Liver (tissue), 8 donors: ENCODE measurements at regions not wholly inside any gene's neighbourhood (a gene's known extent, or its start where the extent isn't known, plus 50 kb on each side); places are given as distances from the start of the nearest gene placed in this dataset.

Experiments
- DNase-seq: peaks from one replicate; pipeline ENCODE4 v3.0.0-alpha.2; 2017; ENCODE audit warnings: low spot score
- H3K27ac ChIP-seq, 2 donors: one replicate each; pipeline ENCODE4 v1.7.0; 2013; ENCODE audit warnings: inconsistent platforms in 2 of 2, low read length in 2 of 2, control low read depth in 1 of 2, low read depth in 1 of 2, mild to moderate bottlenecking in 1 of 2
- H3K27me3 ChIP-seq, 4 donors: one replicate each; pipeline versions ENCODE4 v1.6.1 to v1.7.0; 2013; ENCODE audit warnings: low read length in 3 of 4, inconsistent platforms in 1 of 4, mild to moderate bottlenecking in 1 of 4, moderate library complexity in 1 of 4; ENCODE audit not compliant: control insufficient read depth in 4 of 4, insufficient read depth in 4 of 4
- H3K36me3 ChIP-seq, 4 donors: one replicate each; pipeline versions ENCODE4 v1.6.1 to v1.7.0; 2013; ENCODE audit warnings: low read length in 3 of 4, mild to moderate bottlenecking in 3 of 4, low read depth in 1 of 4, moderate library complexity in 1 of 4; ENCODE audit not compliant: control insufficient read depth in 4 of 4, insufficient read depth in 3 of 4
- H3K4me1 ChIP-seq, 4 donors: one replicate each; pipeline versions ENCODE4 v1.6.1 to v1.7.0; 2013; ENCODE audit warnings: low read length in 3 of 4, mild to moderate bottlenecking in 3 of 4, moderate library complexity in 1 of 4; ENCODE audit not compliant: control insufficient read depth in 4 of 4, insufficient read depth in 4 of 4
- H3K4me3 ChIP-seq, 3 donors: one replicate each; pipeline versions ENCODE4 v1.6.1 to v1.7.0; 2013; ENCODE audit warnings: low read length in 3 of 3, control low read depth in 1 of 3, low read depth in 1 of 3, mild to moderate bottlenecking in 1 of 3
- H3K9ac ChIP-seq, 2 donors: one replicate each; pipeline ENCODE4 v1.7.0; 2013; ENCODE audit warnings: low read length in 2 of 2, mild to moderate bottlenecking in 2 of 2, moderate library complexity in 2 of 2, control low read depth in 1 of 2, low read depth in 1 of 2
- H3K9me3 ChIP-seq, 4 donors: one replicate each; pipeline versions ENCODE4 v1.6.1 to v1.7.0; 2013; ENCODE audit warnings: low read length in 3 of 4; ENCODE audit not compliant: control insufficient read depth in 4 of 4
- ATF3 ChIP-seq: IDR thresholded peaks from 2 replicates; pipeline ENCODE4 v1.6.1; 2016; ENCODE audit warnings: antibody characterized with exemption
- CTCF ChIP-seq: fragments of 150-350 bp; IDR thresholded peaks from 2 replicates; pipeline ENCODE4 v1.5.1; 2017; ENCODE audit warnings: improper control_type of control experiment, low read depth, low read length; ENCODE audit not compliant: missing input control
- EGR1 ChIP-seq, 2 donors: IDR thresholded peaks; 2 replicates each; pipeline ENCODE4 v1.6.1; 2016 to 2018; ENCODE audit warnings: antibody characterized with exemption in 2 of 2, low read depth in 2 of 2
- FOXA1 ChIP-seq: IDR thresholded peaks from 2 replicates; pipeline ENCODE4 v1.6.1; 2016; ENCODE audit warnings: antibody characterized with exemption
- FOXA2 ChIP-seq: IDR thresholded peaks from 2 replicates; pipeline ENCODE4 v1.6.1; 2016; ENCODE audit warnings: antibody characterized with exemption
- GABPA ChIP-seq, 2 donors: IDR thresholded peaks in 1 of 2; conservative IDR thresholded peaks in 1 of 2; 2 replicates each; pipeline ENCODE4 v1.6.1; 2016; ENCODE audit warnings: antibody characterized with exemption in 2 of 2, mild to moderate bottlenecking in 1 of 2, moderate library complexity in 1 of 2
- HNF4A ChIP-seq, 2 donors: conservative IDR thresholded peaks; 2 replicates each; pipeline ENCODE4 v1.6.1; 2016; ENCODE audit warnings: antibody characterized with exemption in 2 of 2, mild to moderate bottlenecking in 2 of 2
- MAX ChIP-seq: IDR thresholded peaks from 2 replicates; pipeline ENCODE4 v1.6.1; 2016; ENCODE audit warnings: antibody characterized with exemption
- RAD21 ChIP-seq, 2 donors: IDR thresholded peaks; 2 replicates each; pipeline ENCODE4 v1.6.1; 2016; ENCODE audit warnings: antibody characterized with exemption in 2 of 2, mild to moderate bottlenecking in 2 of 2
- REST ChIP-seq: IDR thresholded peaks from 2 replicates; pipeline ENCODE4 v1.6.1; 2016; ENCODE audit warnings: antibody characterized with exemption, mild to moderate bottlenecking
- RXRA ChIP-seq, 2 donors: IDR thresholded peaks; 2 replicates each; pipeline ENCODE4 v1.6.1; 2017 to 2018; ENCODE audit warnings: antibody characterized with exemption in 2 of 2, mild to moderate bottlenecking in 1 of 2
- SP1 ChIP-seq: IDR thresholded peaks from 2 replicates; pipeline ENCODE4 v1.6.1; 2018; ENCODE audit warnings: antibody characterized with exemption, mild to moderate bottlenecking
- TAF1 ChIP-seq: conservative IDR thresholded peaks from 2 replicates; pipeline ENCODE4 v1.6.1; 2016; ENCODE audit warnings: antibody characterized with exemption, mild to moderate bottlenecking
- YY1 ChIP-seq: IDR thresholded peaks from 2 replicates; pipeline ENCODE4 v1.6.1; 2016; ENCODE audit warnings: antibody characterized with exemption, mild to moderate bottlenecking
- ZBTB33 ChIP-seq: IDR thresholded peaks from 2 replicates; pipeline ENCODE4 v1.6.1; 2016; ENCODE audit warnings: antibody characterized with exemption
- WGBS: extraction: QIAGEN DNeasy Blood & Tissue Kit; methylation state at CpG from one replicate; pipeline ENCODE4 v1.1.7; 2013; 5-methylcytosine and 5-hydroxymethylcytosine counted together
- donor health status: healthy.
- donor health status: healthy.
- donor health status: healthy.
- donor health status: healthy.
- donor health status: healthy.

GRCh38 chr18:78090584-78090983 lies 840.9 kb downstream of the GALR1 start:
- WGBS = 91% methylated on average over 11 of the region's 11 CpGs
- Histone ChIP-seq H3K9me3 (no peaks in the 10 kb centered on the region), H3K4me1 (no peaks in the 10 kb centered on the region), H3K36me3 (no peaks in the 10 kb centered on the region), H3K9ac (no peak overlapping the region), H3K27me3 (no peaks in the 10 kb centered on the region), H3K27ac (no peak overlapping the region), H3K4me3 (no peak overlapping the region)
- no peak for DNase-seq
- TF ChIP-seq GABPA (IDR thresholded peaks at IDR 0.05 in 1 of 2, conservative IDR thresholded peaks at IDR 0.05 in 1 of 2) (no peak), REST (no peak), FOXA2 (no peak), FOXA1 (no peak), RXRA (IDR thresholded peaks at IDR 0.05) (no peak), CTCF (no peak), RAD21 (IDR thresholded peaks at IDR 0.05) (no peak), SP1 (no peak), EGR1 (IDR thresholded peaks at IDR 0.05; ENCODE audit: low read depth in 2 of 2) (no peak), ZBTB33 (no peak), HNF4A (conservative IDR thresholded peaks at IDR 0.05) (no peak), MAX (no peak), YY1 (no peak), TAF1 (no peak)

- Histone ChIP-seq H3K36me3 (no peaks in the 10 kb centered on the region), H3K4me3 (no peak overlapping the region), H3K27ac (no peak overlapping the region), H3K9me3 (no peaks in the 10 kb centered on the region), H3K4me1 (no peaks in the 10 kb centered on the region), H3K9ac (no peak overlapping the region), H3K27me3 (no peaks in the 10 kb centered on the region)
- TF ChIP-seq ATF3 (no peak), SP1 (no peak), REST (no peak)
- 81% methylated on average over 2 of the region's 2 CpGs for WGBS
- DNase-seq = no peak
Measured at GRCh38 chr18:78092901-78093300, 843.3 kb downstream of the GALR1 start.
